GM13976 (cell line): ENCODE measurements at regions not wholly inside any gene's neighbourhood (a gene's known extent, or its start where the extent isn't known, plus 50 kb on each side); places are given as distances from the start of the nearest gene placed in this dataset.

Experiments
- DNase-seq: peaks from one replicate; pipeline ENCODE4 v3.0.0; 2012; ENCODE audit warnings: low spot score
- CTCF ChIP-seq: IDR thresholded peaks from 2 replicates; pipeline ENCODE4 v1.5.1; 2012; ENCODE audit warnings: borderline replicate concordance, mild to moderate bottlenecking; ENCODE audit not compliant: insufficient read depth; ENCODE audit errors: extremely low read depth, missing control alignments, control extremely low read depth
- in situ Hi-C: fragments of 300-500 bp; cut with MboI; formaldehyde crosslinking; loops from one replicate; pipeline ENCODE4 v1.12.0; 2022; ENCODE audit warnings: low sequenced_read_pairs, mixed read lengths, inconsistent platforms; ENCODE audit not compliant: unreplicated experiment

- no peak for DNase-seq
- TF ChIP-seq CTCF, result no peak
- in situ Hi-C loops, result no loop called here
These were observed 417.6 kb upstream of the LINC00305 start for GRCh38 chr18:64566456-64566855.

DNA sequence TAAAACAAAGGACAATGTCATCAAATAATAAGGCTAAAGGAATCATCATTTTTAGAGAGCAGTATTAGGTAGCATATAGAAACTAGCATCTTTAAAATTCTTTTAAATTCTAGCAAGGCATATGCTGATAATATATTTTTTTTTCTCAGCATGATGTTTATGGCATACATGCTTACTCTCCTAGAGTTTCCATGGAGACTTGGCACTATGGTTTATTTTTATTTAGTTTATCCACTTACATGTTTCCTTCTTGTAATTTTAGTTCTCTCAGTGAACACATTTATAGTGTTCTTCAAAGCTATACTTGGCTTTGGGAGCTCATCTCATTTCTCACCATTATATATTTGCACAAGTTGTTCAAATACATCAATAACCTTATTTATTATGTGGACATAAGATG is 413.8 kb upstream of the LINC00305 start:
- in situ Hi-C loops, result no loop called here
- no peak for DNase-seq
- TF ChIP-seq CTCF, result no peak

- DNase-seq, result no peak
- TF ChIP-seq CTCF, result no peak
- in situ Hi-C loops, result no loop called here
These were observed 397.6 kb upstream of the LINC00305 start for GRCh38 chr18:64546451-64546850.

DNA sequence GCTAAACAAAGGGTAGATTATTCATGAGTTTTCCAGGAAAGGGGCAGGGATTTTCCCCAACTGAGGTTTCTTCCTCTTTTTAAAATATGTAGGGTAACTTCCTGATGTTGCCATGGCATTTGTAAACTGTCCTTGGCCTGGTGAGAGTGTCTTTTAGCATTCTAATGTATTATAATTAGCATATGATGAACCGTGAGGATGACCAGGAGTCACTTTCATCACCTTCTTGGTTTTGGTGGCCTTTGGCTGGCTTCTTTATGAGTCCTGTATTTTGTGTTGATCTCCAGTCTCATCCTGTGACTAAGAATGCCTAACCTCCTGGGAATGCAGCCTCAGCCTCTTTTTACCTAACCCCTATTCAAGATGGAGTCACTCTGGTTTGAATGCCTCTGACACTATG is 391.0 kb upstream of the LINC00305 start:
- DNase-seq, result no peak
- TF ChIP-seq CTCF, result no peak
- in situ Hi-C loops, result no loop called here

GRCh38 chr18:64528646-64529045 is 379.8 kb upstream of the LINC00305 start:
- no peak for TF ChIP-seq CTCF
- DNase-seq, result no peak
- in situ Hi-C loops, result no loop called here

DNA sequence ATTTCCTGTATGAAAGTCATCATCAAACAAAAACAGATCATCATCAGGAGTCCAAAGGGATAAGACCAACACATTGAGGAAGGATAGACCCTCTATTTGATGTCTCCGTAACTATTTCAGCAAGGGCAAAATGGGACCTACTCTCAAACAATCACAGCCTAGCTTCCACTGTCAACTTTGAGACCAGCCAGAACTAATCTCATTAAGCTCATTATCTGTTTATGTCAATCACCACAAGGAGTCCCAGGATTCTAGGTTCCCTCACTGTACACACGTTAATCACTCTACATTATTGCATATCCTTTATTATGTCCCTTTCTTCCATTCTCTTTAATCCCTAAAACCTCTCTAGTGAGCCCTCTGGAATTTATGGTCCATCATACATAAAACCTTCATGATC is 370.3 kb upstream of the LINC00305 start:
- no peak for DNase-seq
- TF ChIP-seq CTCF, result no peak
- in situ Hi-C loops, result no loop called here

DNA sequence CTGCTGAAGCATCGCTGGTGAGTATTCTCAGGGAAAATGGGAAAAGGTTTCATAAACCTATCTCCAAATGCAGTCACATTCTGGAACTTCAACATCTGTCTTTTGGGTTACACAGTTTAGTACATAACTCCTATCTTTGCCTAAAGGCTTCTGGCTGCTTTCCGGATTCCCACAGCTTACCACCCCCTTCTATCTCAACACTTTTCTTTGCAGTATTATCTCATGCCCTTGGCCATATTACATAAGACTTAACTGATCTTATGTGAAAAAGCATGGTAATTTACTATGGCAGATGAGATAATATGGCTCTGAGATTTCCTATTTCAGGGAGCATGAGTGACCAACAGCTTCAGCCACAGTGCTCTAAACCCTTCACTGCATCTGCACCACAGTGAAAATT is 369.3 kb upstream of the LINC00305 start:
- no peak for DNase-seq
- in situ Hi-C loops, result no loop called here
- TF ChIP-seq CTCF, result no peak
